Stimulated activated CD8-positive, alpha-beta memory T cell treated with anti-CD3 and anti-CD28 coated beads, Interleukin-15, amount 100 ng/mL, for 48 hours (primary cell): ENCODE measurements at regions not wholly inside any gene's neighbourhood (a gene's known extent, or its start where the extent isn't known, plus 50 kb on each side); places are given as distances from the start of the nearest gene placed in this dataset.
A peak's percentile ranks its signal among the peaks of the same experiment; 100 is the strongest.
"Not testable (repeated sequence)": the region's sequence is repeated elsewhere in the genome, so short reads cannot be mapped to it uniquely, and the experiment has no call there.

Experiments
- DNase-seq, 2 donors: peaks; one replicate each; pipeline ENCODE4 v3.0.0-alpha.2; 2020; ENCODE audit warnings: low read depth in 2 of 2

- peak in 1 of 2 donors; percentile 2 for DNase-seq
Measured at GRCh38 chr1:192476802-192477298, 98.7 kb upstream of the RGS1 start.

- no peak for DNase-seq
Measured at GRCh38 chr1:192477630-192478029, 97.9 kb upstream of the RGS1 start.

- DNase-seq, result no peak
Measured at GRCh38 chr1:192485692-192486436, 89.7 kb upstream of the RGS1 start.

DNA sequence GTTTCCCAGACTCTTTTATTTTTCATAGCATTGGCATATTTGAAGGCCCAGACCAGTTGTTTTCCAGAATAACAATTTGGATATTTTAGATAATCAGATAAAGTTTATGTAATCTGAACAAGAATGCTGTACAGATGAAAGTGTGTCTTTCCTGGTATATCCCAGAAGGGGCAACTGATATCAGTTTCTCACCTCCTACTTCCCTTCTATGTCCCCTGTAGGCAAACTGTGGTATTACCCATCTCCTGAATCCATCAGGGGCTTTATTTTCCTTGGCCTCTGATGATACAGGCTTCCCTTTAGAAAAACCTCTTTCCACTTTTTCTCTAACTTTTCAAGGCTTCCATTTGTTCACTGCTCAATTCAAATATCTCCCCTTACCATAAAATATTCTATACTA is 87.5 kb upstream of the RGS1 start:
- DNase-seq, result no peak

- no peak for DNase-seq
Measured at GRCh38 chr1:192489047-192489446, 86.5 kb upstream of the RGS1 start.

GRCh38 chr1:192489748-192490147 is 85.8 kb upstream of the RGS1 start:
- no peak for DNase-seq

DNA sequence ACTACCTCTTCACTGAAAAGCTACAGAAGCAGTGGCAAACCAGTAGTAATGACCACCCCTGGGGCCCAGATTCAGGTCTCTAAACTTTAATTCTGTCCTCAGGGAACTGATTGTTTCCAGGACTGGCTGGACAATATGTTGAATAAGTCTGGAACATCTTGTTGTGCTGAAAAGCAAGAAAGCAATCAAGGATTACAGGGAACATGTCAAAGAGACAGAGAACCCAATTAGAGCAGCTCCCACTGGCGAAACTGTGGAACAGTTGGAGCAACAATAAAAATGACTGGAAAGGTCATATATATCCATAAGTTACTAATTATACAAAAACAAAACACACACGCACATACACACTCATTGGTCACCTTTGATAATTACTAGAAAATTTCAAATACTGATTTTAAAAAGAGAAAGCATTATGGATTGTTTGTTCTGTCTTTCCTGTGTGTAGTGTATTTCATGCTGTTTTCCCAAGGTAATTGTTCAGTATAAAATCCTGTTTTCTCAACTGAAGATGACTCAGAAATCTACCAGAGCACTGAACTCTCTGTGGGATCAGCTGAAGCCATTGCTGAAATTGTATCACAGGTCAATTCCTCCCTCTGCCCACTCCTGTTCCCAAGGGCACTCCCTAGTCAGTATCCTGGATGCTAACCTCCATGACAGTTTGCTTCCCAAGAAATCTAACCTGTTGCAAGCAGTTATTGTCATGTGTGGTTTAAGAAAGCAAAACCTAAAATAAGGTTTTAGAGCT is 83.6 kb upstream of the RGS1 start:
- DNase-seq, result no peak

DNA sequence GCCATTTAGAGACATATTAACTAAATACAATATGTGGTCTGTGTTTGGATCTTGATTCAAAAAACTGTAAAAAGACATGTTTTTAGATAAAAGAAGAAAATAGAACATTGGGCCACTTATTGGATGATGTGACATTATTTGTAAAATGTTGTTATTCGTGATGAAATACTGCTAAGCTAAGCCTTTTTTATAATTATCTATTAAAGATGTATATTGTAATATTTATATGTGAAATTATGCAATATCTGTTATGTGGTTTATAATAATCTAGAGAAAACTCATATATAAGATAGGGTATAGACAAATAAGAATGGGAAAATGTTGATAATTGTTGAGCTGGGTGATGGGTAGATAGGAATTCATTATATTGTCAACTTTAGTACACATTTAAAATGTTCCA is 82.0 kb upstream of the RGS1 start:
- DNase-seq, result no peak

GRCh38 chr1:192496369-192497056 is 79.1 kb upstream of the RGS1 start:
- DNase-seq, result no peak

GRCh38 chr1:192497214-192497794 is 78.3 kb upstream of the RGS1 start:
- DNase-seq, result no peak

DNA sequence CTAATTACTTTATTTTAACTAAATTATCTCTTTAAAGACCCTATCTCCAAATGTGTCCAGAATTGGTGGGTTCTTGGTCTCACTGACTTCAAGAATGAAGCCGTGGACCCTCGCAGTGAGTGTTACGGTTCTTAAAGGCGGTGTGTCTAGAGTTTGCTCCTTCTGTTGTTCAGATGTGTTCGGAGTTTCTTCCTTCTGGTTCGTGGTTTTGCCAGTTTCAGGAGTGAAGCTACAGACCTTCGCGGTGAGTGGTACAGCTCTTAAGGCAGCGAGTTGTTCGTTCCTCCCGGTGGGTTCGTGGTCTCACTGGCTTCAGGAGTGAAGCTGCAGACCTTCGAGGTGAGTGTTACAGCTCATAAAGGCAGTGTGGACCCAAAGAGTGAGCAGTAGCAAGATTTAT is 77.5 kb upstream of the RGS1 start:
- not testable (repeated sequence) for DNase-seq

DNA sequence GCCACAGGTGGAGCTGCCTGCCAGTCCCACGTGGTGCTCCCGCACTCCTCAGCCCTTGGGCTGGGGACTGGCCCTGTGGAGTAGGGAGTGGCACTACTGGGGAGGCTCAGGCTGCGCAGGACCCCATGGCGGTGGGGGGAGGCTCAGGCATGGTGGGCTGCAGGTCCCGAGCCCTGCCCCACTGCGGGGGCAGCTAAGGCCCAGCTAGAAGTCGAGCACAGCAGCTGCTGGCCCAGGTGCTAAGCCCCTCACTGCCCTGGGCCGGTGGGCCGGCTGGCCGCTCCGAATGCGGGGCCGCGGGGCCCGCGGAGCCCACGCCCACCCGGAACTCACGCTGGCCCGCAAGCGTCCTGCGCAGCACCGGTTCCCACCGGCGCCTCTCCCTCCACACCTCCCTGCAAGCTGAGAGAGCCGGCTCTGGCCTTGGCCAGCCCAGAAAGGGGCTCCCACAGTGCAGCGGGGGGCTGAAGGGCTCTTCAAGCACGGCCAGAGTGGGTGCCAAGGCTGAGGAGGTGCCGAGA is 76.5 kb upstream of the RGS1 start:
- DNase-seq, result not testable (repeated sequence)

- not testable (repeated sequence) for DNase-seq
Measured at GRCh38 chr1:192500541-192500940, 75.0 kb upstream of the RGS1 start.

DNA sequence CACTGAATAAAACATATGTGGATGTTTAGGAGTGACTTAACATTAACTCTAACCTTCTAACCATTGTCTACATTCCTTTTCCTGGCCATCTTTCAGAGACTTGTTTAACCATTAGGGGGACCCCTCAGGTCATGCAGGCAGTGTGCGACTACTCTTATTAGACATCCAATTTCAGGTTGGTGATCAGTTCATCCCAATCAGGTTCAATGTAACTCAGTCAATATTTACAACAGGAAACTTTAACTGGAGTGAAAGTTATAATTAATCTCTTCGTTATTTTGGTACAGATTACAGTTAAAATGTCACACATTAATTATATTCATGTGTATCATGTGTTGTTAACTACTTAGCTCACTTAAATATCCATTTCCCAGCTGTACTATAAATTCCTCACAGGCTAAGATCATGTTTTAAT is 68.8 kb upstream of the RGS1 start:
- DNase-seq, result no peak

DNA sequence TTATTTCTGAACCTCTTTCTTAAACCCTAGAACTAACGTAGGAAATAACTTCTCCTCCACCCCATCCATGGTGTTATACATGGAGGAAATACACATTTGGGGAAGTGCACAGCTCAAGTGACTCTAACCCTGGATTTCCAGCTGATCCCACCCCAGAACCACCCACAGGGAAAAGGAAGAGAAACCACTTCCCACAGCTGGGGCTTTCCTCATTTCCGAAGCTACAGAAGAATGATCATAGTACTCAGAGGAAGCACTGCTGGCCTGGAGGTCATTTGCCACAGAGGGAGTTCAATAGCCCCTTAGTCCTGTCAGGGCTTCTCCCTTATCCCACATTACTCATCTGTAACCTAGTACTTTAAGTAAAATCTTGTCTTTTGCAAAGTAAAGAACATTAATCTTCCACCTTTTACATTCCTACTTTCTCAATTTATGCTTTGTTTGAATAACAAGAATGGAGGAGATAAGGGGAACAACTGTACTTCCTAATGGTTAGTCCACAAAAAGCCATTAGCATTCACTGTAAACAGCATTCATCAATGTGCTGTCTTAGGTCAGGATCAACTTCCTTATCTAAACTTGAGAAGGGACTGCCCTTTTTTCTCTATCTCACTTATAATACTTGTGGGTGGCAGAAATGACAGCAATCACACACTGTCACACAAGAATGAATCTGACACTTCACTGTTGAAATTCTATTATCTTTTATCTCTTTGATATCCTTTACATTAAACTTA is 63.0 kb upstream of the RGS1 start:
- DNase-seq, result no peak

DNA sequence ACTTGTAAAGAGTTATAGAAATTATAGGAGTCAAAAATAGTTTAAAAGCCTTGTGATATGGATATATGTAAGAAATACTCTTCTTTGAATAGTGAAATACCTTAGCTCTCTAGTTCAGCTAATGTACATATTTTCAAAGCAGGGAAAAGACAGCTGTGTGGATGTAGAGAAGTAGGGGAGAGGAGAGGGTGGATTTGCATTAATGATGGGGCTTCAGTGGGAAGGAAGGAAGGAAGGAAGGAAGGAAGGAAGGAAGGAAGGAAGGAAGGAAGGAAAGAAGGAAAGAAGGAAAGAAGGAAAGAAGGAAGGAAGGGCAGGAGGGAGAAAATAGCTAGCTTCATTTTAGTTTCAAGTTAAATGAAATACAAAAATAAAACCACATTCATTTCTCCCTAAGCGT is 62.4 kb upstream of the RGS1 start:
- no peak for DNase-seq

GRCh38 chr1:192513697-192514096 is 61.9 kb upstream of the RGS1 start:
- DNase-seq, result no peak

GRCh38 chr1:192516776-192517297 is 58.7 kb upstream of the RGS1 start:
- peak; percentile 28 to 36 for DNase-seq

DNA sequence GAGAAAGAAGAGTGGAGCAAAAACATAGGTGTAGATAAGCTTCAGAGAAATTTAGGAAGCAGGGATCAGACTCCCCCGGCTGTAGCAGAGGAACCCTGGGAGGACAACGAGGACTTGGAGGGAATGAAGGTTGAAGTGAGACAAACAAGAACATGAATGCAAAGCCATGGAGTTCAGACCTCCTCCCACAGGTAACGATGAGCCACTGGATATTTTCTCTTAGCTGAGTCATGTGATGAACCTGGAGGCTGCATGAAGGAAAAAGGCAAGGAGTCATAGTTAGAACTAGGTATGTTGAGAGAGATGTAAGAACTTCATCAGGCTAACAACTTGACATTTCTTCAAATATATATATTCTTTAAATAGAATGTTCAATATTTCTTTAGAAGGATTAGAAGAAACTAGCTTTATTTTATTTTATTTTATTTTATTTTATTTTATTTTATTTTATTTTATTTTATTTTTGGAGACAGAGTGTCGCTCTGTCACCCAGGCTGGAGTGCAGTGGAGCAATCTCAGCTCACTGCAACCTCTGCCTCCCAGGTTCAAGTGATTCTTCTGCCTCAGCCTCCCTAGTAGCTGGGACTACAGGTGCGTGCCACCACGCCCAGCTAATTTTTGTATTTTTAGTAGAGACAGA is 57.7 kb upstream of the RGS1 start:
- DNase-seq, result not testable (repeated sequence)

DNA sequence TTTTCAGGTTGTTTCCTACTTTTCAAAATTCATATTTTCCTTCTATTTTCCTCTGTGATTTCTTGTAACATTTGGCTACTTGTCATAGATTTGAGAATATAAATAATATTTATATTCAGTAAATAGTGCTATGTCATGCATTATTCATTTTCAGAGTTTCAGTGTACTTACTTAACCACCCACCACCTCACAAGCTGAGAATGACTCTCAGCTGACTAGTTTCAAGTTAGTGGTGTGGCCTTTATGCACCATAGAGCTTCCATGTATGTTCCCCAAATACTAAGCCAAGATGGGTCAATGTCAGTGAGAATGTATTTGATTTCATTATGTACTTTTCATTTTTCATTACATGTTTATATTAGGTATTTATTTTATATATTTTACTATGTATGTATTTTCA is 56.9 kb upstream of the RGS1 start:
- no peak for DNase-seq
